Inflammatory macrophage treated with lipopolysaccharide for 4 hours (primary cell): ENCODE measurements at regions not wholly inside any gene's neighbourhood (a gene's known extent, or its start where the extent isn't known, plus 50 kb on each side); places are given as distances from the start of the nearest gene placed in this dataset.
"Not testable (repeated sequence)": the region's sequence is repeated elsewhere in the genome, so short reads cannot be mapped to it uniquely, and the experiment has no call there.

Experiments used
- DNase-seq: peaks from one replicate; pipeline ENCODE4 v3.0.0-alpha.2; 2020

GRCh38 chr3:130800829-130801228 is 54.2 kb upstream of the PIK3R4 start:
- DNase-seq: no peak

GRCh38 chr3:130801473-130801872 is 54.8 kb upstream of the PIK3R4 start:
- no peak for DNase-seq

- DNase-seq: no peak
Observed at GRCh38 chr3:130811557-130811956, 64.9 kb upstream of the PIK3R4 start.

- no peak for DNase-seq
Observed at GRCh38 chr3:130814691-130815472, 68.3 kb upstream of the PIK3R4 start.

- DNase-seq: no peak
Observed at GRCh38 chr3:130816561-130817445, 70.2 kb upstream of the PIK3R4 start.

GRCh38 chr3:130818066-130818465 is 71.4 kb upstream of the PIK3R4 start:
- not testable (repeated sequence) for DNase-seq

GRCh38 chr3:130820976-130821375 is 72.9 kb upstream of the ATP2C1 start:
- DNase-seq: peak; percentile 97

GRCh38 chr3:130821806-130822205 is 72.1 kb upstream of the ATP2C1 start:
- no peak for DNase-seq

- DNase-seq: peak; percentile 85
Observed at GRCh38 chr3:130823241-130823884, 70.5 kb upstream of the ATP2C1 start.

- peak; percentile 51 for DNase-seq
Observed at GRCh38 chr3:130823996-130824395, 69.9 kb upstream of the ATP2C1 start.

GRCh38 chr3:130825762-130826299 is 68.1 kb upstream of the ATP2C1 start:
- DNase-seq: no peak

- DNase-seq: peak; percentile 43
Observed at GRCh38 chr3:130826516-130827182, 67.2 kb upstream of the ATP2C1 start.

GRCh38 chr3:130827486-130827885 is 66.4 kb upstream of the ATP2C1 start:
- no peak for DNase-seq

GRCh38 chr3:130828948-130829947 is 64.6 kb upstream of the ATP2C1 start:
- DNase-seq: no peak

GRCh38 chr3:130831719-130832400 is 62.0 kb upstream of the ATP2C1 start:
- no peak for DNase-seq

- not testable (repeated sequence) for DNase-seq
Observed at GRCh38 chr3:130832401-130832746, 61.5 kb upstream of the ATP2C1 start.

GRCh38 chr3:130834476-130834875 is 59.4 kb upstream of the ATP2C1 start:
- DNase-seq: no peak

GRCh38 chr3:130835483-130835882 is 58.4 kb upstream of the ATP2C1 start:
- peak; percentile 36 for DNase-seq

- DNase-seq: peak; percentile 88
Observed at GRCh38 chr3:130838898-130839600, 54.8 kb upstream of the ATP2C1 start.

GRCh38 chr3:130839813-130840212 is 54.1 kb upstream of the ATP2C1 start:
- DNase-seq: no peak
